ENCODE measurements at regions not wholly inside any gene's neighbourhood (a gene's known extent, or its start where the extent isn't known, plus 50 kb on each side); places are given as distances from the start of the nearest gene placed in this dataset.

DNA sequence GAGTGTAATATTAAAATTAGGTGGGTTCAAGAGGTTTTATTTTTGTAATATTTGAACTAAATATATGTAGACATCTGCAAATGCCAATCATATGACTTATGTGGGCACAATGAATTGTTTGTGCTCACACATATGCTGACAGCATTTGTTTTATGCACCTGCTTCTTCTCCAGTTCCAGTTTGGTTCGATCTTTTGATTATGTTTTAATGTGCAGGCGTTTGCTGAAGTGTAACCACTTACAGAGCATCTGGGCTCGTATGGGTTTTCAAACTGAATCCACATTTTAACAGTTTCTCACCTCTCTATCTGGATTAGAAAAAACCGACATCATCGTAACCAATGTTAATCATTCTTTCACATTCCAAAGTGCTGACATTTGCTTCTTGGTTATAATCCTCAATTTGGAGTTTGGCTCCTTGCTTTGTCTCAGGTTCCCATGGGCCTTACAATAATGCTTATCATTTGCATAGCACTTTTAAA is 129.1 kb upstream of the SPACA1 start:
- TF ChIP-seq CTCF (IDR thresholded peaks at IDR 0.05) (no peak), POLR2A (IDR thresholded peaks at IDR 0.05) (no peak), EP300 (IDR thresholded peaks at IDR 0.05) (no peak)
